MM.1S (cell line): ENCODE measurements at regions not wholly inside any gene's neighbourhood (a gene's known extent, or its start where the extent isn't known, plus 50 kb on each side); places are given as distances from the start of the nearest gene placed in this dataset.

Experiments used
- CTCF ChIP-seq: fragments of 300-600 bp; sonication (generic); IDR thresholded peaks from 2 replicates; pipeline ENCODE4 v1.5.1; 2016; ENCODE audit warnings: antibody characterized with exemption, low read length, mixed read lengths
- EZH2phosphoT487 ChIP-seq: fragments of 300-600 bp; sonication (generic); IDR thresholded peaks from 2 replicates; pipeline ENCODE4 v1.6.1; 2018; ENCODE audit warnings: antibody characterized with exemption, low read length

- TF ChIP-seq EZH2phosphoT487 (no peak), CTCF (no peak)
Observed at GRCh38 chr11:95715777-95716241, 73.8 kb downstream of the FAM76B start.
